HCT116 (cell line): ENCODE measurements at regions not wholly inside any gene's neighbourhood (a gene's known extent, or its start where the extent isn't known, plus 50 kb on each side); places are given as distances from the start of the nearest gene placed in this dataset.

ENCODE experiments used
- ATAC-seq: fragments of 200-7000 bp; cut with Tn5 transposase; 2 replicates; pipeline ENCODE4 v1.9.1; 2020; ENCODE audit warnings: mild to moderate bottlenecking, moderate library complexity
- BruUV-seq: library from RNA; stranded (reverse); fragments of 400-500 nt; replicated peaks from 2 replicates; lab custom pipeline; 2021; lab: Mats Ljungman, UMichigan
- CTCF ChIA-PET: fragments of 300-600 bp; sonication (Branson Sonifier 250); formaldehyde crosslinking; loops from one replicate; lab custom pipeline; 2021; ENCODE audit warnings: antibody characterized with exemption; lab: Charles Lee
- POLR2A ChIA-PET: fragments of 300-600, 350-600 bp; sonication (Branson Sonifier 250); formaldehyde crosslinking; loops from one replicate; lab custom pipeline; 2021; ENCODE audit warnings: antibody characterized with exemption; lab: Charles Lee
- RAD21 ChIA-PET, 2 experiments: fragments of 300-600 bp; sonication (Branson Sonifier 250); formaldehyde crosslinking; loops; one replicate each; lab custom pipeline; 2023; ENCODE audit warnings: low total read pairs in 2 of 2; ENCODE audit not compliant: uncharacterized antibody in 2 of 2, unreplicated experiment in 2 of 2, low non-redundant PET in 1 of 2; lab: Charles Lee
- DNase-seq: peaks from one replicate; pipeline ENCODE4 v3.0.0-alpha.2; 2010; ENCODE audit warnings: low read depth, low spot score
- H2AFZ ChIP-seq: fragments of 200-600 bp; shearing (Covaris generic), sonication (generic); 2 replicates; pipeline ENCODE4 v1.6.1; 2017; ENCODE audit warnings: low read depth, mixed run types, mixed read lengths, antibody characterized with exemption, low read length; ENCODE audit not compliant: poor library complexity, severe bottlenecking
- H3K27ac ChIP-seq: 2 replicates; pipeline ENCODE4 v1.5.1; 2012; ENCODE audit warnings: low read depth, low read length
- H3K27me3 ChIP-seq: fragments of 200-600 bp; sonication (generic); 2 replicates; pipeline ENCODE4 v1.6.1; 2016; ENCODE audit warnings: mixed run types, low read length, mixed read lengths; ENCODE audit not compliant: insufficient read depth
- H3K36me3 ChIP-seq, 2 experiments: fragments of 200-500 bp in 1 of 2; fragments of 200-600 bp in 1 of 2; sonication (Bioruptor generic) in 1 of 2; sonication (generic) in 1 of 2; 2 replicates each; pipeline versions ENCODE4 v1.5.1 to v1.6.1; 2014 to 2016; ENCODE audit warnings: low read length in 2 of 2, inconsistent platforms in 1 of 2, mixed read lengths in 1 of 2, mixed run types in 1 of 2; ENCODE audit not compliant: insufficient read depth in 2 of 2, control insufficient read depth in 1 of 2
- H3K4me1 ChIP-seq, 2 experiments: fragments of 200-600 bp in 1 of 2; sonication (generic) in 1 of 2; 2 replicates each; pipeline versions ENCODE4 v1.5.1 to v1.6.1; 2012 to 2017; ENCODE audit warnings: low read length in 2 of 2, inconsistent platforms in 1 of 2, mild to moderate bottlenecking in 1 of 2, mixed read lengths in 1 of 2, mixed run types in 1 of 2, moderate library complexity in 1 of 2; ENCODE audit not compliant: insufficient read depth in 2 of 2, control insufficient read depth in 1 of 2
- H3K4me2 ChIP-seq: fragments of 200-600 bp; sonication (generic); 2 replicates; pipeline ENCODE4 v1.6.1; 2017; ENCODE audit warnings: mixed run types, low read length, mixed read lengths
- H3K4me3 ChIP-seq, 2 experiments: fragments of 200-600 bp in 1 of 2; sonication (generic) in 1 of 2; replicated peaks in 1 of 2; 2 replicates each; pipeline ENCODE4 v1.5.1; 2011 to 2016; ENCODE audit warnings: low read length in 2 of 2, control low read depth in 1 of 2, low read depth in 1 of 2, mild to moderate bottlenecking in 1 of 2, mixed read lengths in 1 of 2, mixed run types in 1 of 2
- H3K79me2 ChIP-seq: fragments of 200-600 bp; sonication (generic); 2 replicates; pipeline ENCODE4 v1.6.1; 2017; ENCODE audit warnings: mild to moderate bottlenecking, mixed run types, low read length, moderate library complexity, mixed read lengths; ENCODE audit not compliant: insufficient read depth
- H3K9ac ChIP-seq: fragments of 200-600 bp; sonication (generic); 2 replicates; pipeline ENCODE4 v1.6.1; 2016; ENCODE audit warnings: low read length, mixed read lengths
- H3K9me2 ChIP-seq: fragments of 200-600 bp; sonication (generic), shearing (Covaris generic); 2 replicates; pipeline ENCODE4 v1.6.1; 2017; ENCODE audit warnings: mixed run types, mild to moderate bottlenecking, moderate library complexity; ENCODE audit not compliant: insufficient read depth
- H3K9me3 ChIP-seq, 2 experiments: fragments of 200-500 bp in 1 of 2; fragments of 200-600 bp in 1 of 2; sonication (Bioruptor generic) in 1 of 2; sonication (generic) in 1 of 2; 2 replicates each; pipeline ENCODE4 v1.6.1; 2014 to 2017; ENCODE audit warnings: low read length in 2 of 2, mixed read lengths in 2 of 2, inconsistent platforms in 1 of 2, low read depth in 1 of 2, mild to moderate bottlenecking in 1 of 2, mixed run types in 1 of 2, moderate library complexity in 1 of 2; ENCODE audit not compliant: control insufficient read depth in 1 of 2, insufficient read depth in 1 of 2
- H4K20me1 ChIP-seq: fragments of 200-600 bp; sonication (generic), shearing (Covaris generic); 2 replicates; pipeline ENCODE4 v1.6.1; 2017; ENCODE audit warnings: mixed run types, mild to moderate bottlenecking, moderate library complexity; ENCODE audit not compliant: insufficient read depth
- POLR2AphosphoS5 ChIP-seq: IDR thresholded peaks from 2 replicates; pipeline ENCODE4 v1.6.1; 2011; ENCODE audit warnings: mild to moderate bottlenecking, low read depth, low read length, moderate library complexity
- RAD21 ChIP-seq: IDR thresholded peaks from 2 replicates; pipeline ENCODE4 v1.6.1; 2012; ENCODE audit warnings: low read depth, mild to moderate bottlenecking
- YY1 ChIP-seq: IDR thresholded peaks from 2 replicates; pipeline ENCODE4 v1.6.1; 2011; ENCODE audit warnings: low read length, low read depth, moderate library complexity, mild to moderate bottlenecking; ENCODE audit not compliant: insufficient replicate concordance; ENCODE audit errors: extremely low read depth
- intact Hi-C: fragments of 100-400 bp; cut with micrococcal nuclease; formaldehyde crosslinking; loops from 2 replicates; pipeline ENCODE4 v1.10.0; 2022
- TF ChIP-seq, protein P1 (sequence below): IDR thresholded peaks from 2 replicates; pipeline ENCODE4 v1.6.1; 2012; ENCODE audit warnings: low read depth

DNA sequence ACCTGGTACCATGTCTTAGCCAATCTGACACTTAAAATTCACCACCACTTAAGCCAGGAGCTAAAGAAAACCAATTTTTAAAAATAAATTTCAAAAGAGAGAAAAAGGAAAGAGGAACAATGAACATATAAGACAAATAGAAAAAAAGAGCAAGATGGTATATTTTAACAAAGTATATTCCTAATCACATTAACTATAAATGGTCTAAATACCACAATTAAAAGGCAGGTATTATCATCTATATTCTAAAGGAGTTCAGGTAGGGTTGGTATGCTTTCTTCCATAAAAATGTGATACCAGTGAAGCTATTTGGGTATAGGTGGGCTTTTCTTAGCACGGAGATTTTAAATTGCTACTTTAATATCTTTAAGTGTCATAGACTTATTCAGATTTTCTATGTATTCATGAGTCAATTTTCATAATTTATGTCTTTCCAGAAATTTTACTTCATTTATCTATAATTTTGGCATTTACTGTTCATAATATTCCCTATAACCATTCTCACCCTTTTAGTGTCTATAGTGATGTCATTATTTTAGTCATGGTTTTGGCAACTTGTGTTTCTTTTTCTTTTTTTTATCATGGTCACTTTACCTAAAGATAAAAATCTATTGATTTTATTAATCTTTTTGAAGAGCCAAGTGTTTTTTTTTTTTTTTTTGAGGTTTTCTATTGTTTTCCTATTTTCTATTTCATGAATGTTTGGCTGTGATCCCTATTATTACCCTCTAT lies 56.5 kb upstream of the IGLL5 start (continued):
- TF ChIP-seq, protein P1, sequence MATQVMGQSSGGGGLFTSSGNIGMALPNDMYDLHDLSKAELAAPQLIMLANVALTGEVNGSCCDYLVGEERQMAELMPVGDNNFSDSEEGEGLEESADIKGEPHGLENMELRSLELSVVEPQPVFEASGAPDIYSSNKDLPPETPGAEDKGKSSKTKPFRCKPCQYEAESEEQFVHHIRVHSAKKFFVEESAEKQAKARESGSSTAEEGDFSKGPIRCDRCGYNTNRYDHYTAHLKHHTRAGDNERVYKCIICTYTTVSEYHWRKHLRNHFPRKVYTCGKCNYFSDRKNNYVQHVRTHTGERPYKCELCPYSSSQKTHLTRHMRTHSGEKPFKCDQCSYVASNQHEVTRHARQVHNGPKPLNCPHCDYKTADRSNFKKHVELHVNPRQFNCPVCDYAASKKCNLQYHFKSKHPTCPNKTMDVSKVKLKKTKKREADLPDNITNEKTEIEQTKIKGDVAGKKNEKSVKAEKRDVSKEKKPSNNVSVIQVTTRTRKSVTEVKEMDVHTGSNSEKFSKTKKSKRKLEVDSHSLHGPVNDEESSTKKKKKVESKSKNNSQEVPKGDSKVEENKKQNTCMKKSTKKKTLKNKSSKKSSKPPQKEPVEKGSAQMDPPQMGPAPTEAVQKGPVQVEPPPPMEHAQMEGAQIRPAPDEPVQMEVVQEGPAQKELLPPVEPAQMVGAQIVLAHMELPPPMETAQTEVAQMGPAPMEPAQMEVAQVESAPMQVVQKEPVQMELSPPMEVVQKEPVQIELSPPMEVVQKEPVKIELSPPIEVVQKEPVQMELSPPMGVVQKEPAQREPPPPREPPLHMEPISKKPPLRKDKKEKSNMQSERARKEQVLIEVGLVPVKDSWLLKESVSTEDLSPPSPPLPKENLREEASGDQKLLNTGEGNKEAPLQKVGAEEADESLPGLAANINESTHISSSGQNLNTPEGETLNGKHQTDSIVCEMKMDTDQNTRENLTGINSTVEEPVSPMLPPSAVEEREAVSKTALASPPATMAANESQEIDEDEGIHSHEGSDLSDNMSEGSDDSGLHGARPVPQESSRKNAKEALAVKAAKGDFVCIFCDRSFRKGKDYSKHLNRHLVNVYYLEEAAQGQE = no peak
- TF ChIP-seq RAD21 = no peak
- no peak for TF ChIP-seq YY1
- TF ChIP-seq POLR2AphosphoS5 = no peak

DNA sequence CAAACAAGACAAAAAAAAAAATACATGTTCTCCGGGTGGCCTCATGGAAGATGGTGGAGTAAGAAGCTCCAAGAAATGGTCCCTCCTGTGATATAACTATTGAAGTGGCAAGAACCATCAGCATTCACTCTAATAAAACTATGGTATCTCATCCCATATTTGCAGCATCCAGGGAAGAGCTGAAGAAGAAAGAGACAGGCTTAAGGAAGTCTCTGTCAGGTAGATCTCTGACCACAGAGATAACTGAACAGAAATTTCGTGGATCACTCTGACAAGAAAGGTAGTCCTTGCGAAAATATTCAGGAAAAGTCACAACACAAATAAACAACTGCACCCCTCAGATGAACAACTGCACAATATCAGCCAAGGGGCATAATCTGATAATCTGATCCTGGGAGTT lies 54.6 kb upstream of the IGLL5 start:
- no peaks in the 10 kb centered on the region for H3K79me2 ChIP-seq
- H3K9me3 ChIP-seq = 0 out of 4 replicates have a peak, but pooled peaks cover 0 to 5% of the 10 kb centered on the region in 2 experiments
- RAD21 ChIA-PET = no interaction called here
- H3K4me3 ChIP-seq = no peak overlapping the region
- no peak for TF ChIP-seq POLR2AphosphoS5
- TF ChIP-seq, all 23 proteins: peak for 0
- no peaks in the 10 kb centered on the region for H3K36me3 ChIP-seq
- POLR2A ChIA-PET = no interaction called here
- ATAC-seq (no peak), DNase-seq (no peak)
- no TSS peak for BruUV-seq
- intact Hi-C loops = no loop called here
- H3K4me2 ChIP-seq = no peak overlapping the region
- peaks cover 14% of the 10 kb centered on the region; the same call in 1 of the 2 replicates for H3K27me3 ChIP-seq
- CTCF ChIA-PET = interaction anchor here (1.8 kb wide), 1 partner anchor 23 kb away, joined by 5 read pairs; no protein-coding TSS in a partner anchor
- no peak overlapping the region for H2AFZ ChIP-seq
- H3K9me2 ChIP-seq = no peaks in the 10 kb centered on the region
- no peaks in the 10 kb centered on the region for H3K4me1 ChIP-seq
- H3K27ac ChIP-seq = no peak overlapping the region
- H3K9ac ChIP-seq = no peak overlapping the region
- no peaks in the 10 kb centered on the region for H4K20me1 ChIP-seq
